ENCODE measurements at regions not wholly inside any gene's neighbourhood (a gene's known extent, or its start where the extent isn't known, plus 50 kb on each side); places are given as distances from the start of the nearest gene placed in this dataset.

DNA sequence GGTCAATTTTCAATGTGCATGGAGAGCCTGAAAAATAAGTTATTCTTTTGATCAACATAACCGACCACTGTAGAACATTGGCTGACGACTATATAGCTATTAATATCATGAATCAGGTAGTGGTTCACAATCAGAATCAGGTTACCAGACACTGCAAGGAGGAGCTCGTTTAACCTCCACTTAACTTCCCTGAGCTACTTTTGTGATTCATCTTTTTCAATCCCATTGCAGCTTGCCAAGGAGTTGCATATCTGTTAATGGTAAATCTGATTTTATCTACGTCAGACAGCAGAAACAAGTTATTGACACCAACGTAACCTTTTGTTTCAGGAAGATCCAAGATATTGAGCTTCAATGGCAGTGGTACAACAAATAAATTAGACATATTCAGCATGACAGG is 2263.8 kb upstream of the ACO1 start (continued):
- no peak for TF ChIP-seq CBX8 (IDR thresholded peaks at IDR 0.05; ENCODE audit: borderline replicate concordance, low read depth, low read length)

DNA sequence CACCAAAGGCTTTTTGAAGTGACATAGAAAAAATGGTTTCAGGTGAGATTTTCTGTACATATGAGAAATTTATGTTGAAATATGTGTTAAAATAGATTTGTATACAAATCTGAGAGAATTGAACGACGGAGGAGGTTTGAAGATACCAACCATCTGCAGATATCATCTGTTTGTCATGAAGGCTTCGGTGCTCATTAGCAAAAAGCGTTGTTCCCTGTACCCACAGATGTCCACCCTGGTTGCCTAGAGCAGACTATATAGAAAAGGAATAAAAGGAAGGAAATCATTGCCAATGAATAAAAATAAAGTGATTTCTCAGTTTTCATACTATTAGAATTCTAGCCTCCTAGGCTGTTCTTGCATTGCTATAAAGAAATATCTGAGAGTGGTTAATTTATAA is 2262.8 kb upstream of the ACO1 start:
- Histone ChIP-seq H3K18ac (ENCODE audit: extremely low read depth, low read length) (no peak overlapping the region), H3K23me2 (ENCODE audit: low read depth, low read length) (no peaks in the 10 kb centered on the region), H4K20me1 (replicated peaks in 1 of 2; ENCODE audit: control insufficient read depth in 1 of 2, insufficient read depth in 2 of 2, low read length in 2 of 2) (no peaks in the 10 kb centered on the region), H3K79me1 (ENCODE audit: low read depth, low read length) (no peaks in the 10 kb centered on the region), H3K4ac (replicated peaks; ENCODE audit: insufficient read length, low read depth, low read length) (no peak overlapping the region), H2BK5ac (ENCODE audit: low read depth, low read length) (no peak overlapping the region), H3K79me2 (ENCODE audit: control insufficient read depth in 1 of 2, insufficient read depth in 2 of 2, low read length in 2 of 2) (no peaks in the 10 kb centered on the region), H3K9ac (replicated peaks in 1 of 4; ENCODE audit: extremely low read depth in 1 of 4, low read depth in 3 of 4, low read length in 3 of 4) (no peak overlapping the region), H3K14ac (ENCODE audit: insufficient read length) (no peak overlapping the region), H4K8ac (ENCODE audit: extremely low read depth, insufficient read depth, low read length) (no peak overlapping the region), H4K5ac (ENCODE audit: insufficient read length, low read depth, low read length) (no peak overlapping the region), H3K27ac (ENCODE audit: low read depth, low read length) (no peak overlapping the region), H2AFZ (ENCODE audit: low read length) (no peak overlapping the region), H3K36me3 (ENCODE audit: control insufficient read depth in 2 of 4, insufficient read depth in 4 of 4, low read length in 3 of 4) (no peaks in the 10 kb centered on the region), H2BK120ac (replicated peaks; ENCODE audit: low read depth, low read length) (no peak overlapping the region), H3K4me1 (replicated peaks in 1 of 4; ENCODE audit: control insufficient read depth in 3 of 4, insufficient read depth in 4 of 4, low read length in 3 of 4) (peaks cover 0 to 3% (median under 1%) of the 10 kb centered on the region in 4 experiments; a peak in 1 of 7 replicates), H2BK20ac (ENCODE audit: low read length) (no peak overlapping the region), H2BK12ac (ENCODE audit: low read depth, low read length) (no peak overlapping the region), H3K4me2 (ENCODE audit: insufficient read depth in 1 of 2, low read depth in 2 of 2, low read length in 2 of 2) (no peak overlapping the region), H4K91ac (replicated peaks; ENCODE audit: insufficient read length, low read length) (no peak overlapping the region), H2BK15ac (ENCODE audit: low read length) (no peak overlapping the region), H2AK5ac (ENCODE audit: low read depth, low read length) (no peak overlapping the region), H3K4me3 (ENCODE audit: extremely low read depth in 1 of 4, insufficient read depth in 2 of 4, low read depth in 3 of 4, low read length in 4 of 4) (no peak overlapping the region), H3K56ac (replicated peaks; ENCODE audit: insufficient read length, low read depth, low read length) (no peak overlapping the region), H3K27me3 (replicated peaks in 1 of 4; ENCODE audit: control insufficient read depth in 3 of 4, extremely low read depth in 1 of 4, insufficient read depth in 3 of 4, low read length in 3 of 4) (no peaks in the 10 kb centered on the region), H3K9me3 (ENCODE audit: insufficient read depth in 2 of 2, low read depth in 1 of 2, low read length in 1 of 2) (no peaks in the 10 kb centered on the region), H3K23ac (ENCODE audit: insufficient read length) (no peak overlapping the region)
- ChIA-PET CTCF (ENCODE audit: partially characterized antibody) (no interaction called here), POLR2A (ENCODE audit: partially characterized antibody) (no interaction called here)
- FAIRE-seq (no peak), DNase-seq (ENCODE audit: low read depth in 1 of 2, low spot score in 2 of 2) (no peak)
- 95% methylated on average over 4 of the region's 4 CpGs; no CpG with 5 or more reads in 1 of the 2 experiments for WGBS, 2 experiments (ENCODE audit: extremely low coverage in 1 of 2, insufficient coverage in 1 of 2, insufficient read length in 1 of 2, insufficient replicate concordance in 2 of 2, low coverage in 1 of 2, low lambda C conversion rate in 2 of 2, missing lambda C conversion rate in 1 of 2)
- TF ChIP-seq CTBP2 (IDR thresholded peaks at IDR 0.05; ENCODE audit: borderline replicate concordance, insufficient read depth, insufficient read length, low read length) (no peak), SP1 (IDR thresholded peaks at IDR 0.05; ENCODE audit: low read depth, low read length) (no peak), SP4 (IDR thresholded peaks at IDR 0.05; ENCODE audit: low read length) (no peak), EGR1 (IDR thresholded peaks at IDR 0.05; ENCODE audit: borderline replicate concordance, low read depth, low read length) (no peak), TEAD4 (IDR thresholded peaks at IDR 0.05; ENCODE audit: low read depth, low read length) (no peak), TBP (IDR thresholded peaks at IDR 0.05; ENCODE audit: low read depth, low read length) (no peak), YY1 (IDR thresholded peaks at IDR 0.05; ENCODE audit: low read depth, low read length) (no peak), NANOG (IDR thresholded peaks at IDR 0.05; ENCODE audit: insufficient read depth, low read depth, low read length, poor library complexity, severe bottlenecking) (no peak), GABPA (IDR thresholded peaks at IDR 0.05; ENCODE audit: borderline replicate concordance, insufficient read depth, low read length) (no peak)
- TF ChIP-seq, protein P1, sequence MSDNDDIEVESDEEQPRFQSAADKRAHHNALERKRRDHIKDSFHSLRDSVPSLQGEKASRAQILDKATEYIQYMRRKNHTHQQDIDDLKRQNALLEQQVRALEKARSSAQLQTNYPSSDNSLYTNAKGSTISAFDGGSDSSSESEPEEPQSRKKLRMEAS (IDR thresholded peaks at IDR 0.05) = no peak
- TF ChIP-seq, protein P2, sequence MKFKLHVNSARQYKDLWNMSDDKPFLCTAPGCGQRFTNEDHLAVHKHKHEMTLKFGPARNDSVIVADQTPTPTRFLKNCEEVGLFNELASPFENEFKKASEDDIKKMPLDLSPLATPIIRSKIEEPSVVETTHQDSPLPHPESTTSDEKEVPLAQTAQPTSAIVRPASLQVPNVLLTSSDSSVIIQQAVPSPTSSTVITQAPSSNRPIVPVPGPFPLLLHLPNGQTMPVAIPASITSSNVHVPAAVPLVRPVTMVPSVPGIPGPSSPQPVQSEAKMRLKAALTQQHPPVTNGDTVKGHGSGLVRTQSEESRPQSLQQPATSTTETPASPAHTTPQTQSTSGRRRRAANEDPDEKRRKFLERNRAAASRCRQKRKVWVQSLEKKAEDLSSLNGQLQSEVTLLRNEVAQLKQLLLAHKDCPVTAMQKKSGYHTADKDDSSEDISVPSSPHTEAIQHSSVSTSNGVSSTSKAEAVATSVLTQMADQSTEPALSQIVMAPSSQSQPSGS (IDR thresholded peaks at IDR 0.05; ENCODE audit: low read length) = no peak
